GM23338 (cell line): ENCODE measurements at regions not wholly inside any gene's neighbourhood (a gene's known extent, or its start where the extent isn't known, plus 50 kb on each side); places are given as distances from the start of the nearest gene placed in this dataset.
A peak's percentile ranks its signal among the peaks of the same experiment; 100 is the strongest.

Experiments used
- ATAC-seq: fragments of 200-7000 bp; cut with Tn5 transposase; 3 replicates; pipeline ENCODE4 v1.9.1; 2020
- DNase-seq: peaks from one replicate; pipeline ENCODE4 v3.0.0-alpha.2; 2015; ENCODE audit warnings: low spot score
- H2AFZ ChIP-seq: fragments of 200-600 bp; sonication (generic); 2 replicates; pipeline ENCODE4 v1.8.0; 2016; ENCODE audit warnings: antibody characterized with exemption, mild to moderate bottlenecking, moderate library complexity
- H3F3A ChIP-seq: fragments of 200-600 bp; sonication (generic); replicated peaks from 2 replicates; pipeline ENCODE4 v1.8.0; 2017; ENCODE audit warnings: antibody characterized with exemption, mixed run types, low read depth
- H3K27ac ChIP-seq: fragments of 200-600 bp; sonication (generic); 2 replicates; pipeline ENCODE4 v1.6.1; 2016; ENCODE audit warnings: low read depth
- H3K27me3 ChIP-seq: fragments of 200-600 bp; sonication (generic); 2 replicates; pipeline ENCODE4 v1.8.0; 2016; ENCODE audit warnings: mild to moderate bottlenecking, mixed run types, moderate library complexity; ENCODE audit not compliant: insufficient read depth
- H3K36me3 ChIP-seq: fragments of 200-600 bp; sonication (generic); 2 replicates; pipeline ENCODE4 v1.8.0; 2016; ENCODE audit warnings: mild to moderate bottlenecking; ENCODE audit not compliant: insufficient read depth
- H3K4me1 ChIP-seq: fragments of 200-600 bp; sonication (generic); 2 replicates; pipeline ENCODE4 v1.8.0; 2016; ENCODE audit warnings: mild to moderate bottlenecking, moderate library complexity; ENCODE audit not compliant: insufficient read depth
- H3K4me2 ChIP-seq: fragments of 200-600 bp; sonication (generic); 2 replicates; pipeline ENCODE4 v1.7.1; 2017; ENCODE audit warnings: mixed run types
- H3K4me3 ChIP-seq: fragments of 200-600 bp; sonication (generic); 2 replicates; pipeline ENCODE4 v1.6.1; 2016; ENCODE audit warnings: mixed run types
- H3K79me2 ChIP-seq: fragments of 200-600 bp; sonication (generic); replicated peaks from 2 replicates; pipeline ENCODE4 v1.8.0; 2017; ENCODE audit warnings: mild to moderate bottlenecking; ENCODE audit not compliant: insufficient read depth
- H3K9me2 ChIP-seq: fragments of 200-600 bp; sonication (generic); 2 replicates; pipeline ENCODE4 v1.8.0; 2017; ENCODE audit not compliant: insufficient read depth
- H4K20me1 ChIP-seq: fragments of 200-600 bp; sonication (generic); replicated peaks from 2 replicates; pipeline ENCODE4 v1.8.0; 2017; ENCODE audit warnings: mild to moderate bottlenecking; ENCODE audit not compliant: insufficient read depth
- H3K27ac Mint-ChIP-seq: 2 replicates; pipeline ENCODE4 v1.8.0; 2020; ENCODE audit warnings: inconsistent platforms, mild to moderate bottlenecking, moderate library complexity, mixed read lengths
- H3K27me3 Mint-ChIP-seq: 3 replicates; pipeline ENCODE4 v1.8.0; 2022; ENCODE audit warnings: low read depth, mild to moderate bottlenecking, moderate library complexity, mixed read lengths, inconsistent platforms; ENCODE audit not compliant: insufficient read depth, poor library complexity
- H3K36me3 Mint-ChIP-seq: 3 replicates; pipeline ENCODE4 v1.8.0; 2021; ENCODE audit warnings: low read depth, mild to moderate bottlenecking, inconsistent platforms, moderate library complexity, mixed read lengths
- H3K4me1 Mint-ChIP-seq: 3 replicates; pipeline ENCODE4 v1.8.0; 2020; ENCODE audit warnings: mild to moderate bottlenecking, inconsistent platforms, mixed read lengths
- H3K4me3 Mint-ChIP-seq: 3 replicates; pipeline ENCODE4 v1.8.0; 2021; ENCODE audit warnings: moderate library complexity, mild to moderate bottlenecking, inconsistent platforms, mixed read lengths
- H3K9me3 Mint-ChIP-seq: 3 replicates; pipeline ENCODE4 v1.8.0; 2020; ENCODE audit warnings: moderate library complexity, mild to moderate bottlenecking, inconsistent platforms, mixed read lengths
- EZH2 ChIP-seq: fragments of 200-600 bp; sonication (generic); IDR thresholded peaks from one replicate; pipeline ENCODE4 v1.8.0; 2017; ENCODE audit warnings: antibody characterized with exemption, mild to moderate bottlenecking, low read depth; ENCODE audit not compliant: unreplicated experiment
- EZH2phosphoT487 ChIP-seq: fragments of 200-600 bp; sonication (generic); IDR thresholded peaks from one replicate; pipeline ENCODE4 v1.8.1; 2018; ENCODE audit warnings: antibody characterized with exemption; ENCODE audit not compliant: unreplicated experiment
- JUNB ChIP-seq: IDR thresholded peaks from one replicate; pipeline ENCODE4 v1.6.1; 2016; ENCODE audit warnings: antibody characterized with exemption; ENCODE audit not compliant: unreplicated experiment
- POLR2AphosphoS5 ChIP-seq: IDR thresholded peaks from 2 replicates; pipeline ENCODE4 v1.6.1; 2016; ENCODE audit warnings: antibody characterized with exemption, low read depth
- STAT1 ChIP-seq: IDR thresholded peaks from one replicate; pipeline ENCODE4 v1.6.1; 2016; ENCODE audit warnings: antibody characterized with exemption; ENCODE audit not compliant: unreplicated experiment
- ZNF114 ChIP-seq: fragments of 250-450 bp; sonication (Bioruptor Pico); IDR thresholded peaks from 2 replicates; pipeline ENCODE4 v1.5.0; 2020; ENCODE audit warnings: mild to moderate bottlenecking, moderate library complexity
- ZNF331 ChIP-seq: fragments of 250-450 bp; sonication (Bioruptor Pico); IDR thresholded peaks from 2 replicates; pipeline ENCODE4 v1.5.0; 2020; ENCODE audit warnings: low read depth, mild to moderate bottlenecking, moderate library complexity
- TF ChIP-seq, protein P1 (sequence below), 2 experiments: fragments of 200-600 bp in 1 of 2; sonication (generic) in 1 of 2; conservative IDR thresholded peaks; 2 replicates each; pipeline versions ENCODE4 v1.5.1 to v1.6.1; 2016 to 2017; ENCODE audit warnings: antibody characterized with exemption in 2 of 2, low read depth in 2 of 2, mild to moderate bottlenecking in 2 of 2, moderate library complexity in 1 of 2
- TF ChIP-seq, protein P2 (sequence below): fragments of 250-450 bp; sonication (Bioruptor Pico); IDR thresholded peaks from 2 replicates; pipeline ENCODE4 v1.5.0; 2020; ENCODE audit warnings: mild to moderate bottlenecking, moderate library complexity
- TF ChIP-seq, protein P3 (sequence below): IDR thresholded peaks from one replicate; pipeline ENCODE4 v1.6.1; 2018; ENCODE audit warnings: antibody characterized with exemption; ENCODE audit not compliant: unreplicated experiment
- TF ChIP-seq, protein P4 (sequence below): IDR thresholded peaks from 2 replicates; pipeline ENCODE4 v1.6.1; 2016; ENCODE audit warnings: antibody characterized with exemption

DNA sequence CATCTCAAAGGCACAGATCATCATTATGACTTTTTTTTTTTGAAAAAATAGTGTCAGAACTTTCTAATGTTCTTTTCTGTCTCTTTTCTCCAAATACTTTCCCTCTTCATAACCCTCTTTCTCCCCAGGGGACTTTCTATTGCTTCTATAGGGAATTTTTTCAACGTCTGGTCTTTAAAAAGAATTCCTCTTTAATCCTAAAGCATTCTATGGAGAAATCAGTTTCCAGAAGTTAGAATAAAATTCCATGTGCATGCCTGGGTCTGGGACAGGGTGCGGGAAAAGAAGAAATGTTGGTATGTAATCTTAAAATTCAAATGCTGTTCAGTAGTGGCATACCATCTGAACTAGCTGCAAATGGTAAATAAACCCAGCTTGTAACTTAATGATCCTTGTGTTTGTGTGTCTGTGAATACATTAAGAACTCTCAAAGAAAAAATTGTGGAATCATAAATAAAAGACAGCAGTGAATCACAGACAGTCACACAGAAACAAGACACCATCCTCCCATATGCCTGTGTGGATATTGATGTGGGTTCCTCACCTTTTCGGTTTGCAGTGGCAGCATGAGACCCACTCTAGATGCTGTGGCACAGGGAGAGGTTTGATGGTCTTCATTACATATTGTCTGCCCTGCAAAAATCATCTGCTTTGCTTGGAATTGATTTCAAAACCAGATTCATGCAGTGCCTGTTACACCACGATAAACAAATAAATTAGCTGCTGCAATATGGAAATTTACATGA, 374.7 kb upstream of the NRP1 start:
- Mint-ChIP-seq H3K27me3 (peaks cover 2% of the 10 kb centered on the region), H3K36me3 (no peaks in the 10 kb centered on the region), H3K9me3 (no peaks in the 10 kb centered on the region), H3K4me1 (peaks cover 7% of the 10 kb centered on the region; the same call in 2 of the 3 replicates), H3K27ac (no peak overlapping the region), H3K4me3 (no peak overlapping the region)
- TF ChIP-seq EZH2phosphoT487 (no peak), JUNB (no peak), EZH2 (no peak), STAT1 (no peak), ZNF331 (no peak), POLR2AphosphoS5 (no peak), ZNF114 (no peak)
- TF ChIP-seq, protein P1, sequence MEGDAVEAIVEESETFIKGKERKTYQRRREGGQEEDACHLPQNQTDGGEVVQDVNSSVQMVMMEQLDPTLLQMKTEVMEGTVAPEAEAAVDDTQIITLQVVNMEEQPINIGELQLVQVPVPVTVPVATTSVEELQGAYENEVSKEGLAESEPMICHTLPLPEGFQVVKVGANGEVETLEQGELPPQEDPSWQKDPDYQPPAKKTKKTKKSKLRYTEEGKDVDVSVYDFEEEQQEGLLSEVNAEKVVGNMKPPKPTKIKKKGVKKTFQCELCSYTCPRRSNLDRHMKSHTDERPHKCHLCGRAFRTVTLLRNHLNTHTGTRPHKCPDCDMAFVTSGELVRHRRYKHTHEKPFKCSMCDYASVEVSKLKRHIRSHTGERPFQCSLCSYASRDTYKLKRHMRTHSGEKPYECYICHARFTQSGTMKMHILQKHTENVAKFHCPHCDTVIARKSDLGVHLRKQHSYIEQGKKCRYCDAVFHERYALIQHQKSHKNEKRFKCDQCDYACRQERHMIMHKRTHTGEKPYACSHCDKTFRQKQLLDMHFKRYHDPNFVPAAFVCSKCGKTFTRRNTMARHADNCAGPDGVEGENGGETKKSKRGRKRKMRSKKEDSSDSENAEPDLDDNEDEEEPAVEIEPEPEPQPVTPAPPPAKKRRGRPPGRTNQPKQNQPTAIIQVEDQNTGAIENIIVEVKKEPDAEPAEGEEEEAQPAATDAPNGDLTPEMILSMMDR (conservative IDR thresholded peaks at IDR 0.05; ENCODE audit: low read depth in 2 of 2), result no peak
- TF ChIP-seq, protein P2, sequence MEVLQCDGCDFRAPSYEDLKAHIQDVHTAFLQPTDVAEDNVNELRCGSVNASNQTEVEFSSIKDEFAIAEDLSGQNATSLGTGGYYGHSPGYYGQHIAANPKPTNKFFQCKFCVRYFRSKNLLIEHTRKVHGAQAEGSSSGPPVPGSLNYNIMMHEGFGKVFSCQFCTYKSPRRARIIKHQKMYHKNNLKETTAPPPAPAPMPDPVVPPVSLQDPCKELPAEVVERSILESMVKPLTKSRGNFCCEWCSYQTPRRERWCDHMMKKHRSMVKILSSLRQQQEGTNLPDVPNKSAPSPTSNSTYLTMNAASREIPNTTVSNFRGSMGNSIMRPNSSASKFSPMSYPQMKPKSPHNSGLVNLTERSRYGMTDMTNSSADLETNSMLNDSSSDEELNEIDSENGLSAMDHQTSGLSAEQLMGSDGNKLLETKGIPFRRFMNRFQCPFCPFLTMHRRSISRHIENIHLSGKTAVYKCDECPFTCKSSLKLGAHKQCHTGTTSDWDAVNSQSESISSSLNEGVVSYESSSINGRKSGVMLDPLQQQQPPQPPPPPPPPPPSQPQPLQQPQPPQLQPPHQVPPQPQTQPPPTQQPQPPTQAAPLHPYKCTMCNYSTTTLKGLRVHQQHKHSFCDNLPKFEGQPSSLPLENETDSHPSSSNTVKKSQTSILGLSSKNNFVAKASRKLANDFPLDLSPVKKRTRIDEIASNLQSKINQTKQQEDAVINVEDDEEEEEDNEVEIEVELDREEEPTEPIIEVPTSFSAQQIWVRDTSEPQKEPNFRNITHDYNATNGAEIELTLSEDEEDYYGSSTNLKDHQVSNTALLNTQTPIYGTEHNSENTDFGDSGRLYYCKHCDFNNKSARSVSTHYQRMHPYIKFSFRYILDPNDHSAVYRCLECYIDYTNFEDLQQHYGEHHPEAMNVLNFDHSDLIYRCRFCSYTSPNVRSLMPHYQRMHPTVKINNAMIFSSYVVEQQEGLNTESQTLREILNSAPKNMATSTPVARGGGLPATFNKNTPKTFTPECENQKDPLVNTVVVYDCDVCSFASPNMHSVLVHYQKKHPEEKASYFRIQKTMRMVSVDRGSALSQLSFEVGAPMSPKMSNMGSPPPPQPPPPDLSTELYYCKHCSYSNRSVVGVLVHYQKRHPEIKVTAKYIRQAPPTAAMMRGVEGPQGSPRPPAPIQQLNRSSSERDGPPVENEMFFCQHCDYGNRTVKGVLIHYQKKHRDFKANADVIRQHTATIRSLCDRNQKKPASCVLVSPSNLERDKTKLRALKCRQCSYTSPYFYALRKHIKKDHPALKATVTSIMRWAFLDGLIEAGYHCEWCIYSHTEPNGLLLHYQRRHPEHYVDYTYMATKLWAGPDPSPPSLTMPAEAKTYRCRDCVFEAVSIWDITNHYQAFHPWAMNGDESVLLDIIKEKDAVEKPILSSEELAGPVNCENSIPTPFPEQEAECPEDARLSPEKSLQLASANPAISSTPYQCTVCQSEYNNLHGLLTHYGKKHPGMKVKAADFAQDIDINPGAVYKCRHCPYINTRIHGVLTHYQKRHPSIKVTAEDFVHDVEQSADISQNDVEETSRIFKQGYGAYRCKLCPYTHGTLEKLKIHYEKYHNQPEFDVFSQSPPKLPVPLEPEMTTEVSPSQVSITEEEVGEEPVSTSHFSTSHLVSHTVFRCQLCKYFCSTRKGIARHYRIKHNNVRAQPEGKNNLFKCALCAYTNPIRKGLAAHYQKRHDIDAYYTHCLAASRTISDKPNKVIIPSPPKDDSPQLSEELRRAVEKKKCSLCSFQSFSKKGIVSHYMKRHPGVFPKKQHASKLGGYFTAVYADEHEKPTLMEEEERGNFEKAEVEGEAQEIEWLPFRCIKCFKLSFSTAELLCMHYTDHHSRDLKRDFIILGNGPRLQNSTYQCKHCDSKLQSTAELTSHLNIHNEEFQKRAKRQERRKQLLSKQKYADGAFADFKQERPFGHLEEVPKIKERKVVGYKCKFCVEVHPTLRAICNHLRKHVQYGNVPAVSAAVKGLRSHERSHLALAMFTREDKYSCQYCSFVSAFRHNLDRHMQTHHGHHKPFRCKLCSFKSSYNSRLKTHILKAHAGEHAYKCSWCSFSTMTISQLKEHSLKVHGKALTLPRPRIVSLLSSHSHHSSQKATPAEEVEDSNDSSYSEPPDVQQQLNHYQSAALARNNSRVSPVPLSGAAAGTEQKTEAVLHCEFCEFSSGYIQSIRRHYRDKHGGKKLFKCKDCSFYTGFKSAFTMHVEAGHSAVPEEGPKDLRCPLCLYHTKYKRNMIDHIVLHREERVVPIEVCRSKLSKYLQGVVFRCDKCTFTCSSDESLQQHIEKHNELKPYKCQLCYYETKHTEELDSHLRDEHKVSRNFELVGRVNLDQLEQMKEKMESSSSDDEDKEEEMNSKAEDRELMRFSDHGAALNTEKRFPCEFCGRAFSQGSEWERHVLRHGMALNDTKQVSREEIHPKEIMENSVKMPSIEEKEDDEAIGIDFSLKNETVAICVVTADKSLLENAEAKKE (CRISPR knock-in tag), result no peak
- TF ChIP-seq, protein P3, sequence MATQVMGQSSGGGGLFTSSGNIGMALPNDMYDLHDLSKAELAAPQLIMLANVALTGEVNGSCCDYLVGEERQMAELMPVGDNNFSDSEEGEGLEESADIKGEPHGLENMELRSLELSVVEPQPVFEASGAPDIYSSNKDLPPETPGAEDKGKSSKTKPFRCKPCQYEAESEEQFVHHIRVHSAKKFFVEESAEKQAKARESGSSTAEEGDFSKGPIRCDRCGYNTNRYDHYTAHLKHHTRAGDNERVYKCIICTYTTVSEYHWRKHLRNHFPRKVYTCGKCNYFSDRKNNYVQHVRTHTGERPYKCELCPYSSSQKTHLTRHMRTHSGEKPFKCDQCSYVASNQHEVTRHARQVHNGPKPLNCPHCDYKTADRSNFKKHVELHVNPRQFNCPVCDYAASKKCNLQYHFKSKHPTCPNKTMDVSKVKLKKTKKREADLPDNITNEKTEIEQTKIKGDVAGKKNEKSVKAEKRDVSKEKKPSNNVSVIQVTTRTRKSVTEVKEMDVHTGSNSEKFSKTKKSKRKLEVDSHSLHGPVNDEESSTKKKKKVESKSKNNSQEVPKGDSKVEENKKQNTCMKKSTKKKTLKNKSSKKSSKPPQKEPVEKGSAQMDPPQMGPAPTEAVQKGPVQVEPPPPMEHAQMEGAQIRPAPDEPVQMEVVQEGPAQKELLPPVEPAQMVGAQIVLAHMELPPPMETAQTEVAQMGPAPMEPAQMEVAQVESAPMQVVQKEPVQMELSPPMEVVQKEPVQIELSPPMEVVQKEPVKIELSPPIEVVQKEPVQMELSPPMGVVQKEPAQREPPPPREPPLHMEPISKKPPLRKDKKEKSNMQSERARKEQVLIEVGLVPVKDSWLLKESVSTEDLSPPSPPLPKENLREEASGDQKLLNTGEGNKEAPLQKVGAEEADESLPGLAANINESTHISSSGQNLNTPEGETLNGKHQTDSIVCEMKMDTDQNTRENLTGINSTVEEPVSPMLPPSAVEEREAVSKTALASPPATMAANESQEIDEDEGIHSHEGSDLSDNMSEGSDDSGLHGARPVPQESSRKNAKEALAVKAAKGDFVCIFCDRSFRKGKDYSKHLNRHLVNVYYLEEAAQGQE, result no peak
- TF ChIP-seq, protein P4, sequence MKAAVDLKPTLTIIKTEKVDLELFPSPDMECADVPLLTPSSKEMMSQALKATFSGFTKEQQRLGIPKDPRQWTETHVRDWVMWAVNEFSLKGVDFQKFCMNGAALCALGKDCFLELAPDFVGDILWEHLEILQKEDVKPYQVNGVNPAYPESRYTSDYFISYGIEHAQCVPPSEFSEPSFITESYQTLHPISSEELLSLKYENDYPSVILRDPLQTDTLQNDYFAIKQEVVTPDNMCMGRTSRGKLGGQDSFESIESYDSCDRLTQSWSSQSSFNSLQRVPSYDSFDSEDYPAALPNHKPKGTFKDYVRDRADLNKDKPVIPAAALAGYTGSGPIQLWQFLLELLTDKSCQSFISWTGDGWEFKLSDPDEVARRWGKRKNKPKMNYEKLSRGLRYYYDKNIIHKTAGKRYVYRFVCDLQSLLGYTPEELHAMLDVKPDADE, result no peak
- Histone ChIP-seq H3K4me3 (no peak overlapping the region), H3K79me2 (no peaks in the 10 kb centered on the region), H3F3A (no peaks in the 10 kb centered on the region), H3K4me1 (peaks cover 10% of the 10 kb centered on the region), H3K9me2 (peaks cover 5% of the 10 kb centered on the region; the same call in 1 of the 2 replicates), H3K4me2 (no peak overlapping the region), H4K20me1 (no peaks in the 10 kb centered on the region), H2AFZ (peak overlapping the region; percentile 82), H3K27ac (no peak overlapping the region), H3K36me3 (no peaks in the 10 kb centered on the region), H3K27me3 (no peaks in the 10 kb centered on the region)
- ATAC-seq, result no peak
- no peak for DNase-seq
